Thyroid gland (tissue), 4 donors: ENCODE measurements at regions not wholly inside any gene's neighbourhood (a gene's known extent, or its start where the extent isn't known, plus 50 kb on each side); places are given as distances from the start of the nearest gene placed in this dataset.

Source experiments
- DNase-seq, 2 donors: peaks; one replicate each; pipeline ENCODE4 v3.0.0-alpha.2; 2019
- H3K27ac ChIP-seq, 3 donors: fragments of 200-600 bp; sonication (generic); 1 replicate in 2 of 3; 2 replicates in 1 of 3; pipeline ENCODE4 v1.5.1; 2016 to 2019; ENCODE audit warnings: mild to moderate bottlenecking in 1 of 3, moderate library complexity in 1 of 3
- H3K27me3 ChIP-seq: fragments of 200-600 bp; sonication (generic); one replicate; pipeline ENCODE4 v1.5.1; 2019
- H3K36me3 ChIP-seq, 2 donors: fragments of 200-600 bp; sonication (generic); one replicate each; pipeline ENCODE4 v1.5.1; 2016 to 2019
- H3K4me1 ChIP-seq, 2 donors: fragments of 200-600 bp; sonication (generic); one replicate each; pipeline ENCODE4 v1.5.1; 2017 to 2019
- H3K4me3 ChIP-seq, 3 donors: fragments of 200-600 bp; sonication (generic); replicated peaks in 1 of 3; 1 replicate in 2 of 3; 2 replicates in 1 of 3; pipeline ENCODE4 v1.5.1; 2016; ENCODE audit warnings: mild to moderate bottlenecking in 1 of 3
- H3K9me3 ChIP-seq: fragments of 200-600 bp; sonication (generic); one replicate; pipeline ENCODE4 v1.5.1; 2017
- POLR2A ChIP-seq, 2 donors: fragments of 450-650 bp; IDR thresholded peaks; one replicate each; pipeline ENCODE4 v1.6.1; 2017; ENCODE audit warnings: antibody characterized with exemption in 2 of 2, mild to moderate bottlenecking in 2 of 2, moderate library complexity in 1 of 2
- WGBS, 2 donors: methylation state at CpG; one replicate each; pipeline ENCODE4 v1.1.5; 2017; 5-methylcytosine and 5-hydroxymethylcytosine counted together
- intact Hi-C: fragments of 100-400 bp; cut with DNase I; formaldehyde crosslinking; loops from one replicate; pipeline ENCODE4 v1.15.1; 2023
- TF ChIP-seq, protein P1 (sequence below), 6 experiments: fragments of 200-600 bp in 3 of 6; fragments of 450-650 bp in 3 of 6; sonication (generic) in 3 of 6; IDR thresholded peaks; one replicate each; pipeline ENCODE4 v1.5.1; 2016 to 2019; ENCODE audit warnings: antibody characterized with exemption in 6 of 6, mild to moderate bottlenecking in 2 of 6, inconsistent platforms in 1 of 6, moderate library complexity in 1 of 6

DNA sequence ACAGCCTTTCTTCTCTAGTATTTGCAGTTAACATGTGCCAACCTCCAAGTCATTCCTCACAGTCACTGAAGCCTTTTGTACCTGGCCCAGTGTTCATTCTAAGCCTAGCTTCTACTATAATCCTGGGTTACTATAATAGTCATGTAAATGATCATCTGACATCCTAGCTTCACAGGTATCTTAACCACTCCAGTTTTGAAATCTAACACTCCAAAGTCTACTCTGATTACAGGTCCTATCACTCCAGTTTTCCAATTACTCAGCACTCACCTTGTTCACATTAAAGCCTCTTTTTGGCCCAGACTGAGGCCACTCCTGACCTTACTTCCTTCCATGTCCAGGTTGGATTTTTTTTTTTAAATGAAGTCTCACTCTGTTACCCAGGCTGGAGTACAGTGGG lies 87.6 kb upstream of the ZCCHC13 start:
- no peak overlapping the region for H3K27ac ChIP-seq
- no peaks in the 10 kb centered on the region for H3K27me3 ChIP-seq
- no peak overlapping the region for H3K4me3 ChIP-seq
- TF ChIP-seq, protein P1, sequence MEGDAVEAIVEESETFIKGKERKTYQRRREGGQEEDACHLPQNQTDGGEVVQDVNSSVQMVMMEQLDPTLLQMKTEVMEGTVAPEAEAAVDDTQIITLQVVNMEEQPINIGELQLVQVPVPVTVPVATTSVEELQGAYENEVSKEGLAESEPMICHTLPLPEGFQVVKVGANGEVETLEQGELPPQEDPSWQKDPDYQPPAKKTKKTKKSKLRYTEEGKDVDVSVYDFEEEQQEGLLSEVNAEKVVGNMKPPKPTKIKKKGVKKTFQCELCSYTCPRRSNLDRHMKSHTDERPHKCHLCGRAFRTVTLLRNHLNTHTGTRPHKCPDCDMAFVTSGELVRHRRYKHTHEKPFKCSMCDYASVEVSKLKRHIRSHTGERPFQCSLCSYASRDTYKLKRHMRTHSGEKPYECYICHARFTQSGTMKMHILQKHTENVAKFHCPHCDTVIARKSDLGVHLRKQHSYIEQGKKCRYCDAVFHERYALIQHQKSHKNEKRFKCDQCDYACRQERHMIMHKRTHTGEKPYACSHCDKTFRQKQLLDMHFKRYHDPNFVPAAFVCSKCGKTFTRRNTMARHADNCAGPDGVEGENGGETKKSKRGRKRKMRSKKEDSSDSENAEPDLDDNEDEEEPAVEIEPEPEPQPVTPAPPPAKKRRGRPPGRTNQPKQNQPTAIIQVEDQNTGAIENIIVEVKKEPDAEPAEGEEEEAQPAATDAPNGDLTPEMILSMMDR (IDR thresholded peaks at IDR 0.05) = no peak
- no peak for TF ChIP-seq POLR2A (IDR thresholded peaks at IDR 0.05)
- intact Hi-C loops = no loop called here
- DNase-seq = no peak
- no peaks in the 10 kb centered on the region for H3K36me3 ChIP-seq
- H3K4me1 ChIP-seq = no peaks in the 10 kb centered on the region
- H3K9me3 ChIP-seq = no peaks in the 10 kb centered on the region

DNA sequence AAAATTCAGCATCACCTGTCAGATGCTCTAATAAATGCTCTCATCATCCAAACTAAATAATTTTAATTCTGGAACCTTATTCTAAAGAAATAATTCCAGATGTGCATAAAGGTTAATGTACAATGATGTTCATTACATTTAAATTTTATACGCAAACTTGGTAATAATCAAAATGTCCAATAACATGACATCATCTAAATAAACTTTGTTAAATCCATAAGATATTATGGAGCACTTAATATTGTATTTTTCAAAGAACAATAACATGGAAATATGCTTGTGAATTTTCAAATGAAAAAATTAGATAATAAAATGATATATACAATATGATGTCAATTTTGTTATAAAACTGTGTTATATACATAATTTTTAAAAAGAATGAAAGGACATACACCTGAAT lies 92.1 kb upstream of the ZCCHC13 start:
- intact Hi-C loops = no loop called here
- Histone ChIP-seq H3K27ac (no peak overlapping the region), H3K9me3 (no peaks in the 10 kb centered on the region), H3K36me3 (no peaks in the 10 kb centered on the region), H3K4me3 (no peak overlapping the region), H3K27me3 (no peaks in the 10 kb centered on the region), H3K4me1 (no peaks in the 10 kb centered on the region)
- no peak for DNase-seq
- TF ChIP-seq, protein P1 (IDR thresholded peaks at IDR 0.05) = no peak
- 89 to 100% methylated on average over 1 of the region's 1 CpG for WGBS, 2 donors

DNA sequence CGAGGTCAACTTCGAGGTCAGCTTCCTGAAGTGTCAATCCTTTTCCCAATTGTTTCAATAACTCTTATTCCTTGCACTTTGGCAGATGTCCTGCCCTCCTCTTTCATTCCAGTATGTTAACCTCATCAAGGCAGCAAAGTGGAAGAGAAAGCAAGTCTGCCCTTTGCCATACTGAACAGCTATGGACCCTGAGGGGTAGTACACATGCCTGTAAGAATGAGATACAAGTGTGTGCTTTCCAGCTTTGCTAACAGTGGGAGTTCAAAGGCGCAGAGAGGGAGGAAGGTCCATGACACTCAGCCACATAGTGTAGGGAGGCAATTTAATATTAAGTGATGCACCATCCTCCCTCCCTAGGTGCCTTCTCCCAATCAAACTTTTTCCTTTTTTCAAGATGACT lies 96.4 kb upstream of the ZCCHC13 start:
- no peak for DNase-seq
- TF ChIP-seq, protein P1 (IDR thresholded peaks at IDR 0.05) = no peak
- no peak for TF ChIP-seq POLR2A (IDR thresholded peaks at IDR 0.05)
- intact Hi-C loops = no loop called here
- H3K4me3 ChIP-seq = no peak overlapping the region
- no peaks in the 10 kb centered on the region for H3K27me3 ChIP-seq
- no peaks in the 10 kb centered on the region for H3K9me3 ChIP-seq
- no peaks in the 10 kb centered on the region for H3K4me1 ChIP-seq
- 91 to 93% methylated on average over 3 of the region's 3 CpGs for WGBS, 2 donors
- no peaks in the 10 kb centered on the region for H3K36me3 ChIP-seq
- no peak overlapping the region for H3K27ac ChIP-seq

- Histone ChIP-seq H3K27ac (no peak overlapping the region), H3K9me3 (no peaks in the 10 kb centered on the region), H3K27me3 (peaks cover 7% of the 10 kb centered on the region), H3K36me3 (no peaks in the 10 kb centered on the region), H3K4me3 (no peak overlapping the region), H3K4me1 (no peaks in the 10 kb centered on the region)
- intact Hi-C loops = no loop called here
- DNase-seq = no peak
- TF ChIP-seq, protein P1 (IDR thresholded peaks at IDR 0.05) = no peak
- TF ChIP-seq POLR2A (IDR thresholded peaks at IDR 0.05) = no peak
Observed at GRCh38 chrX:74195605-74196004, 108.4 kb upstream of the ZCCHC13 start.

DNA sequence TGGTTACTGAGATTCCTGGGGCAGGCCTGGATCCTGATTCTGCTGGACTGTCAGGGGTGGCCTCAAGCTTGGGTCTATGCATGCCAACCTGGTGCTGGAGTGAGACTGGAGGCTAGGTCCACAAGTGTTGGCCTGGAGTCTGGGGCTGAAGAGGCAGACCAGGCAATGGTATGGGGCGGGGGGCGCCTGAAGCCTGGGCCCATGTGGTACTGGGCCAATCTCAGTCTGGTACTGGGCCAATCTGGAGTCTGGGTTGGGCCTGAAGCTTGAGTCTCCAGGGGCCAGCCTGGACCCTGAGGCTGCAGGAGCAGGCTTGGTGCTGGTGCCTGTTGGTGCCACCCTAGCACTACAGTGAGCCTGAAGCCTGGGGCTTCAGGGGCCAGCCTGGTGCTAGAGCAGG lies 108.9 kb upstream of the ZCCHC13 start:
- Histone ChIP-seq H3K9me3 (no peaks in the 10 kb centered on the region), H3K27me3 (peaks cover 10% of the 10 kb centered on the region), H3K27ac (no peak overlapping the region), H3K36me3 (no peaks in the 10 kb centered on the region), H3K4me1 (no peaks in the 10 kb centered on the region), H3K4me3 (no peak overlapping the region)
- intact Hi-C loops = no loop called here
- TF ChIP-seq, protein P1 (IDR thresholded peaks at IDR 0.05) = no peak
- TF ChIP-seq POLR2A (IDR thresholded peaks at IDR 0.05) = no peak
- WGBS, 2 donors = 100% methylated on average over 2 of the region's 2 CpGs; no CpG with 5 or more reads in 1 of the 2 donors
- DNase-seq = no peak
